Fibroblast of villous mesenchyme (primary cell): ENCODE measurements at regions not wholly inside any gene's neighbourhood (a gene's known extent, or its start where the extent isn't known, plus 50 kb on each side); places are given as distances from the start of the nearest gene placed in this dataset.

ENCODE experiments used
- DNase-seq: peaks from one replicate; pipeline ENCODE4 v3.0.0-alpha.2; 2010; ENCODE audit warnings: low read depth
- H3K4me3 ChIP-seq: 2 replicates; pipeline ENCODE4 v1.5.1; 2011; ENCODE audit warnings: low read depth, mild to moderate bottlenecking, low read length
- CTCF ChIP-seq: IDR thresholded peaks from 2 replicates; pipeline ENCODE4 v1.5.1; 2012; ENCODE audit warnings: low read depth, mild to moderate bottlenecking, low read length; ENCODE audit not compliant: insufficient read depth

- TF ChIP-seq CTCF, result no peak
- DNase-seq, result no peak
Observed at GRCh38 chr9:117587263-117587662, 116.9 kb upstream of the TLR4 start.

GRCh38 chr9:117574099-117574498, 130.1 kb upstream of the TLR4 start:
- no peak for DNase-seq
- no peak for TF ChIP-seq CTCF
- H3K4me3 ChIP-seq, result no peak overlapping the region

More at GRCh38 chr9:117587263-117587662, 116.9 kb upstream of the TLR4 start:
- H3K4me3 ChIP-seq, result no peak overlapping the region

GRCh38 chr9:117564839-117565238, 139.4 kb upstream of the TLR4 start:
- no peak for DNase-seq
- no peak overlapping the region for H3K4me3 ChIP-seq
- no peak for TF ChIP-seq CTCF

GRCh38 chr9:117561761-117562160, 142.4 kb upstream of the TLR4 start:
- no peak for DNase-seq
- TF ChIP-seq CTCF, result no peak
- no peak overlapping the region for H3K4me3 ChIP-seq

- DNase-seq, result peak; percentile 2
- no peak overlapping the region for H3K4me3 ChIP-seq
- TF ChIP-seq CTCF, result peak; percentile 13
Observed at GRCh38 chr9:117555964-117556629, 141.2 kb upstream of the ASTN2 start.

- TF ChIP-seq CTCF, result no peak
- no peak for DNase-seq
- H3K4me3 ChIP-seq, result no peak overlapping the region
Observed at GRCh38 chr9:117552811-117553210, 138.0 kb upstream of the ASTN2 start.

GRCh38 chr9:117551171-117551570, 136.3 kb upstream of the ASTN2 start:
- no peak overlapping the region for H3K4me3 ChIP-seq
- DNase-seq, result no peak
- no peak for TF ChIP-seq CTCF
